HFF-Myc (cell line): ENCODE measurements at regions not wholly inside any gene's neighbourhood (a gene's known extent, or its start where the extent isn't known, plus 50 kb on each side); places are given as distances from the start of the nearest gene placed in this dataset.

Experiments
- DNase-seq: peaks from one replicate; pipeline ENCODE4 v3.0.0-alpha.2; 2011; ENCODE audit warnings: low read depth; ENCODE audit errors: extremely low read depth
- H3K4me3 ChIP-seq: replicated peaks from 2 replicates; pipeline ENCODE4 v1.5.1; 2011; ENCODE audit warnings: low read depth, mild to moderate bottlenecking, control low read depth, low read length
- TF ChIP-seq, protein P1 (sequence below): IDR thresholded peaks from 2 replicates; pipeline ENCODE4 v1.5.1; 2012; ENCODE audit warnings: mild to moderate bottlenecking, low read depth, low read length, control low read depth; ENCODE audit errors: missing control alignments

DNA sequence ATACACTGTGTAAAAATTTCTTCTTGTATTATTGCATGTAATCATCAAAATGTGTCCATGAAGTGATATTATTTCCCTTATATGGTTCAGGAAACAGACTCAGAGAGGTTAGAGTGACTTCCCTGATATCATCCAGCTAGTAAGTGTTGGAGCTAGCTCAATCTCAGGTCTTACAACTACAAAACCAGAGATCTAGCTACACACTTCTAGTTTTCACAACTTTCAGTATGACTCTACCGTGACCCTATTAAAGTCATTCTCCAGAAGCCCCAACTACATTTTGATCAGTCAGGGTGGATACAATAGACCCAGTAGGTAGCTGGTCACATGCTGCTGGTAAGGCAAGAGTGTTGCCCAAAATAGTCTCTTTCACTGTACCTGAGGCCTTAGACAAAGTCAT, 165.3 kb downstream of the GOLIM4 start:
- H3K4me3 ChIP-seq = no peak overlapping the region
- TF ChIP-seq, protein P1, sequence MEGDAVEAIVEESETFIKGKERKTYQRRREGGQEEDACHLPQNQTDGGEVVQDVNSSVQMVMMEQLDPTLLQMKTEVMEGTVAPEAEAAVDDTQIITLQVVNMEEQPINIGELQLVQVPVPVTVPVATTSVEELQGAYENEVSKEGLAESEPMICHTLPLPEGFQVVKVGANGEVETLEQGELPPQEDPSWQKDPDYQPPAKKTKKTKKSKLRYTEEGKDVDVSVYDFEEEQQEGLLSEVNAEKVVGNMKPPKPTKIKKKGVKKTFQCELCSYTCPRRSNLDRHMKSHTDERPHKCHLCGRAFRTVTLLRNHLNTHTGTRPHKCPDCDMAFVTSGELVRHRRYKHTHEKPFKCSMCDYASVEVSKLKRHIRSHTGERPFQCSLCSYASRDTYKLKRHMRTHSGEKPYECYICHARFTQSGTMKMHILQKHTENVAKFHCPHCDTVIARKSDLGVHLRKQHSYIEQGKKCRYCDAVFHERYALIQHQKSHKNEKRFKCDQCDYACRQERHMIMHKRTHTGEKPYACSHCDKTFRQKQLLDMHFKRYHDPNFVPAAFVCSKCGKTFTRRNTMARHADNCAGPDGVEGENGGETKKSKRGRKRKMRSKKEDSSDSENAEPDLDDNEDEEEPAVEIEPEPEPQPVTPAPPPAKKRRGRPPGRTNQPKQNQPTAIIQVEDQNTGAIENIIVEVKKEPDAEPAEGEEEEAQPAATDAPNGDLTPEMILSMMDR = no peak
- DNase-seq = no peak

DNA sequence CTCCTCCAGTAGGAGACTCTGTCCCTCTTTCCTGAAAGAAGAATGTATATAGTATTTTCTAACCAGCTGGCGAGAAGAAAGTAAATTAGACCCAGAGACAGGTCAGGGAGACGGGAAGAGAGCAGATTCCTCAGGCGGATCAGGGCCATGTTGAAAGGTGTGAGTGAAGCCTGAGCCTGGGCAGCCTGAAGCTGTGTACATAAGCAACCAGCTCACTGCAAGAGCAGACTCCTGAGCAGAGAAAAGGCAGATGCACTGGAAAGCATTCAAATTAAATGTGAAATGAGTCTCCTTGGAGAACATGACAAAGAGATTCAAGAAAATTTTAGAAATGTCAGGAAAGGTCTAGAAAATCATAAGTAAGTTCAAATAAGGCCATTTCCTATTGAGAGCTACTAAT, 165.8 kb downstream of the GOLIM4 start:
- no peak overlapping the region for H3K4me3 ChIP-seq
- DNase-seq = no peak
- TF ChIP-seq, protein P1 = no peak

DNA sequence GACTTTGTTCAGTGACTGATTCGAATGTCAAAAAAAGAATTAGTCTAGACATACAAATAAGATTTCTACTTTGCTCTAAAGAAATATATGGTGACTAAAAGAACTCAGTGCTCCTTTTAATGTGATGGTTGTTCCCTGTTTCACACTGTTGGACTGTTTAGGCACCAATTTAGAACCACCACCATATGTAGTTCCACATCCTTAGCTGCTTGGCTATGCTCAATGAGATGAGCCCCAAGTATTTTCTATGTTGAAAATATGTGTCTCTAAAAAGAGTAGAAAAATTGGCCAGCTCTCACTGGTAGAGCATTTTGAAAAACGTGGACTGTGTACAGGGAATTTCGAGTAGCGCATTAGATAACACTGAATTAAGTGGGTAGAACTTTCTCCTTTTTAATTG, 167.3 kb downstream of the GOLIM4 start:
- no peak overlapping the region for H3K4me3 ChIP-seq
- no peak for DNase-seq
- TF ChIP-seq, protein P1 = no peak

DNA sequence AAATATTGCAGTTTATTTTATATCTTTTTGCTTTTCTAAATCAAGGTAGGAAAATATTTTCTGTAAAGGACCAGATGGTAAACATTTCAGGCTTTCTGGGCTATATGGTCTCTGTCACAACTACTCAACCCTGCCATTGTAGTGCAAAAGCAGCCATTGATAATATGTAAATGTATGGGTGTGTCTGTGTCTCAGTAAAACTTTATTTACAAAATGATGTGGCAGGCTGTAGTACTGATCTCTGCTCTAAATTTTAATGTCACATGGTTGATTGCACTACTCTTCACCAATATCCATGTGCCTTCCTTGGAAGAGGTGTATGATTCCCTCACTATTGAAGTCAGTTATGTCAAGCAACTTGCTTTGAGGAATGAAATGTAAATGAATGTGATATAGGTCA, 175.0 kb downstream of the GOLIM4 start:
- DNase-seq = no peak
- TF ChIP-seq, protein P1 = no peak
- H3K4me3 ChIP-seq = no peak overlapping the region

DNA sequence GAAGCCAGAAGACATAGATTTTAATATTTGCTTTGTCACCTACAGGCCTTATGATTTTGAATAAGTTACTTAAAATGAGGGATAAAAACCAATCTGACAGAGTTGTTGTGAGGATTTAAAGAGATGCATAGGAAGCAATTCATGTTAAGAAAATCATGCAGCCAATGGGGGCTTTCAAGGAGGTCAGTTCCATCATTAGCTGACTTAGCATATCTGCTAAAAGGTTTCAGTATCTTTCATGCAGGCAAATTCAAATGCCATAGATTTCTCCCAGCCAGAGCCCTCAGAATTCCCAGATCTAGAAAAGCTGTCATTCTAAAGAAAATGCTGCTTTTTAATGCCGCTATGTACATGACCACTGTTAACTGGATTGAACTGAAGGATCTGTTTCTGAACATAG, 176.1 kb downstream of the GOLIM4 start:
- no peak for DNase-seq
- TF ChIP-seq, protein P1 = no peak

DNA sequence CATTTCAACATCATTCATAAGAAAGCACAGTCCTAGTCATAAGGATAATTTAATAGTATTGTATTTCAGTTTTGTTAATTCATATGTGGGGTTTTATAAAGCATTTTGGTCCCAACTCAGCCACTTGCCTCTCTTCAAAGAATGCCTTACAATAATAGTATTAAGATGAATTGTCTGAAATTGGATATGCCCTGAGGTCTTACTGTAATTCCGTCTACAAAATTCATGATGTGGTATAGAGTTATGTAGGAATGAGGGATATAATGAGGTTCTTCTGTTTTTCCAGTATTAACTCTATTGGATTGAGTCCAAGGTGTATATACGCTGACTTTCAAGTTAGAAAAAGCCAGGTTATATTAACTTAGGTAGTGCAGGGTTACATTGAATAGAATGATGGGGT, 177.0 kb downstream of the GOLIM4 start:
- no peak overlapping the region for H3K4me3 ChIP-seq
- TF ChIP-seq, protein P1 = no peak
- DNase-seq = no peak

More for the DNA sequence above, 176.1 kb downstream of the GOLIM4 start:
- H3K4me3 ChIP-seq = no peak overlapping the region

DNA sequence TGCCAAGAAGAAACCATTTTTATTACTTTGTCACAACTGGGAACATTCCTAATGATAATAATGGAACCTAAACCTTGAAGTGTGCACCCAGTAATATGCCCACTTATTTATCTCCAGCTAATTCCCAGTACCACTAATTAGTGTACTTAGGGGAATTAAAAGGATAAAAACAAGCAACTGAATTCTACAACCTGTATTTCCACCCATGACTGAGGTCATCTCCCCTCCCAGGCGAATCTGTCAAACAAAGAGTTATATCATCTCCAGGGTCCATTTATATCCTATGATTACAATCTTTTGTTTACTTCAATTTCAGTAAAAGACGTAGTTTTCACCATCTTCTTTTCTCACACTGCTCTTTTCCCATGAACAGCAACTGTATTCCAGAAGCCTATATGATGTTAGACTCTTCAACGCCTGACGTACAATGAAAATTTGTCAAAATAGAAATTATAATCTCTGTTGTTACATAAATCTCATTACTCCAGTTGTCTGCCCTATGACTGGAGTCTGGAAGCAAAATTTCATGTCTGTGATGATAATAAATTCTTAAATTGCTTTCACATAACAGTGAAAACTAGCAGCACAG, 177.6 kb downstream of the GOLIM4 start:
- H3K4me3 ChIP-seq = no peak overlapping the region
- TF ChIP-seq, protein P1 = no peak
- DNase-seq = no peak
